Omental fat pad (tissue), 3 donors: ENCODE measurements at regions not wholly inside any gene's neighbourhood (a gene's known extent, or its start where the extent isn't known, plus 50 kb on each side); places are given as distances from the start of the nearest gene placed in this dataset.

Experiments used
- ATAC-seq: fragments of 150-250 bp; one replicate; pipeline ENCODE4 v1.9.1; 2016; ENCODE audit warnings: mild to moderate bottlenecking, moderate library complexity; ENCODE audit not compliant: low FRiP score
- DNase-seq: peaks from one replicate; pipeline ENCODE4 v3.0.0-alpha.2; 2019; ENCODE audit warnings: low spot score
- CTCF ChIP-seq, 3 donors: fragments of 450-650 bp; IDR thresholded peaks; one replicate each; pipeline ENCODE4 v1.5.1; 2016 to 2017; ENCODE audit warnings: antibody characterized with exemption in 3 of 3, mild to moderate bottlenecking in 3 of 3, moderate library complexity in 2 of 3

GRCh38 chr13:70430256-70430655 lies 322.0 kb upstream of the KLHL1 start:
- DNase-seq (no peak), ATAC-seq (no peak)
- no peak for TF ChIP-seq CTCF (IDR thresholded peaks at IDR 0.05)

- ATAC-seq (no peak), DNase-seq (no peak)
- TF ChIP-seq CTCF (IDR thresholded peaks at IDR 0.05) = no peak
Measured at GRCh38 chr13:70424928-70425327, 316.7 kb upstream of the KLHL1 start.

- TF ChIP-seq CTCF (IDR thresholded peaks at IDR 0.05) = no peak
- no peak for DNase-seq
- no peak for ATAC-seq
Measured at GRCh38 chr13:70424428-70424827, 316.2 kb upstream of the KLHL1 start.

GRCh38 chr13:70415136-70415535 lies 306.9 kb upstream of the KLHL1 start:
- ATAC-seq = no peak
- no peak for DNase-seq
- TF ChIP-seq CTCF (IDR thresholded peaks at IDR 0.05) = no peak

GRCh38 chr13:70408865-70409264 lies 300.6 kb upstream of the KLHL1 start:
- DNase-seq (no peak), ATAC-seq (no peak)
- no peak for TF ChIP-seq CTCF (IDR thresholded peaks at IDR 0.05)

- DNase-seq = no peak
- no peak for TF ChIP-seq CTCF (IDR thresholded peaks at IDR 0.05)
- ATAC-seq = no peak
Measured at GRCh38 chr13:70407486-70407885, 299.2 kb upstream of the KLHL1 start.

- no peak for TF ChIP-seq CTCF (IDR thresholded peaks at IDR 0.05)
- ATAC-seq = no peak
- DNase-seq = no peak
Measured at GRCh38 chr13:70405266-70405665, 297.0 kb upstream of the KLHL1 start.
